ENCODE measurements at regions not wholly inside any gene's neighbourhood (a gene's known extent, or its start where the extent isn't known, plus 50 kb on each side); places are given as distances from the start of the nearest gene placed in this dataset.
"Not testable (repeated sequence)": the region's sequence is repeated elsewhere in the genome, so short reads cannot be mapped to it uniquely, and the experiment has no call there.

DNA sequence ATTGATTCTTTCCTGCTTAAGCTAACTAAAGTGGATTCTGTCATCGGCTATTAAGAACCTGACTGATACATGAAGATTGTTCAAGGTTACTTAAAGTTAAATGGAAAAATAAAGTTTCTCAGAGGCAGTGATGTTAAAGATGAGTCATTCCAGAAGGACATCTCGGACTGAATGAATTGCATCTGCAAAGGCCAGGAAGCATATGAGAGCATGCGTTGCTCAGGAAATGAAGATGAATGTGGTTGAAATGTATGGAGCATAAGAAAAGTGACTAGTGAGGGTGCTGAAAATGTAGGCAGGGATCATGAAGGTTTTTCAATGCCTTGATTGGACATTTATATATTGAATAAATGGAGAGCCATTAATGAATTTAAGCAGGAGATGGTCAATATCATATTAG lies 133.9 kb upstream of the GHITM start:
- DNase-seq, result no peak

DNA sequence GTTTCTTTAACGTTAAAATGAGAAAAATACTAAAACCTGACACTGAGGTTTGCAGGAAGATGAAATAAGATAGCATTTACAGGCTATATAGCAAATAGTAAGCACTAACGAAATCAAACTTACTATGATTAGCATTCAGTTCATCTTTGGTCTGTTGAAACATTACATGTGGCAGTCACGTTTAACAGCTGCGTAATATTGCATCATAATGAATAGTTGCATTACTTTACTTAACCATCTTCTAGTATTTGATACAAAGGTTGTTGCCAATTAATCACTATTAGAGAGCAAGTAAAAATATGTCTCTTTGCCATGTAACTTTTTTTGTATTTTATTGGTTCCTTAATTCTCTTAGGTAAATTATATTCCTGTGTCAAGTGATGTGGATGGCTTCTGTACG lies 131.8 kb upstream of the GHITM start:
- no peak for DNase-seq

DNA sequence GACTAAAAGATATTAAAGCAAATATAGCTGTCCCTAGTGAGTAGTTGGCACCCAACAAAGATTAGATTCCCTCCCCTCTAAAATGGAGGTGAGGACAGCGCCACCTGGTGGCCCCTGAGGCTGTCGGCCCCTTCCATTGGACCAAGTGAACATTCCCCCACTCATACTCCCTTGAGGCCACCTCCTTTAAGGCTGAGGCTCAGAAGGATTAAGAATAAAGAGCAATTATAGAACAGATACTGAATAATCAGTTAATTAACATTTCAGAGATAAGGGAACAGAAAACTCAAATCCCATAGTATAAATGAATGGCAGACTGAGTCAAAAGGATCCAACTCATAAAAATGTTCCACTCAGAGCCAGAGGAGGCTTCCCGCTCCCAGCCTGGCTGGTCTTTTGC lies 130.4 kb upstream of the GHITM start:
- no peak for DNase-seq

DNA sequence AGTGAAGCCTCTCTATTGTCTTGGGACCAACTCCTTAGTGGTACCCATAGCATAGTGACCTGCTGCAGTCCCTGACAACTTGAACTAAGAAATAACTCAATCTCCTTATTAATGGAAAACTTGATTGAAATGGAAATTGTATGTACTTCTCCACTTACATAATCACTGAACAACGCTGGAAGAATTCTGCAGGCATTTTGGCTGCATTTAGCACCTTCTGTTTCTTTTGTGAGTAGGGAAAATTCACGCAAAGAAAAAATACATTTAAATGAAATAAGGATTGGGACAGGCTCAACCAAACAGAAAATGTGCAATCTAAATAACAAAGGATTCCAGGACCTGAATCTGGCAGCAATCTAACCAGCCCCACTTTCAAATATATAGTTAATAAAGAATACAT lies 126.9 kb upstream of the GHITM start:
- no peak for DNase-seq

DNA sequence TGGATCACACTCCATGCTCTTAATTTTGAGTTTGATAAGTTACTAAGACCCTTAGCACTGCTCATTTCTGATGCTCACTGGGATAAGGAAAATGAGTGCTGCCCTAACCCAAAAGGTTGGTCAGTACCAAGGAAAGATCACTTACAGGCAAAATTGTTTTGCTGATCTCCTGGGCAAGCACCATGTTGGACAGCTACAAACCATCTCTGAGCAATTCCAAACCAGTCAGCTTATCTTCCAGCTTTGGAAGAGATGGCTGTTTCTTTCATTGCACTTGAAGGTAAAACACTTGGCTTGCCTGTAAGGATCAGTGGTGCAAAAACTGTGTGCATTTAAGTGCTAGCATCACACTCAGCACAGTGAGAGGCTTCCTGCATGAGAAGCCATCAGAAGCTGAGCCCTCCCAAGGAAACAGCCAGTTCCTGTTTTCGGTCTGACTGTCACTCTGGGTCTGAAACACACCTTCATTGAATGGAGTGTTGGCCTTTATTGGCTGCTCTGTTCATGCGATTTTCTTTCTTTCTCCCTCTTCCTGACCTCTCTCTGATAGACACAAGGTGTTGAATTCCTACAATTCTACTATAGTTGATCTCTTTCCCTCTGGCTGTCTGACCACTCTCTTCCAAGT lies 126.4 kb upstream of the GHITM start:
- DNase-seq, result no peak

DNA sequence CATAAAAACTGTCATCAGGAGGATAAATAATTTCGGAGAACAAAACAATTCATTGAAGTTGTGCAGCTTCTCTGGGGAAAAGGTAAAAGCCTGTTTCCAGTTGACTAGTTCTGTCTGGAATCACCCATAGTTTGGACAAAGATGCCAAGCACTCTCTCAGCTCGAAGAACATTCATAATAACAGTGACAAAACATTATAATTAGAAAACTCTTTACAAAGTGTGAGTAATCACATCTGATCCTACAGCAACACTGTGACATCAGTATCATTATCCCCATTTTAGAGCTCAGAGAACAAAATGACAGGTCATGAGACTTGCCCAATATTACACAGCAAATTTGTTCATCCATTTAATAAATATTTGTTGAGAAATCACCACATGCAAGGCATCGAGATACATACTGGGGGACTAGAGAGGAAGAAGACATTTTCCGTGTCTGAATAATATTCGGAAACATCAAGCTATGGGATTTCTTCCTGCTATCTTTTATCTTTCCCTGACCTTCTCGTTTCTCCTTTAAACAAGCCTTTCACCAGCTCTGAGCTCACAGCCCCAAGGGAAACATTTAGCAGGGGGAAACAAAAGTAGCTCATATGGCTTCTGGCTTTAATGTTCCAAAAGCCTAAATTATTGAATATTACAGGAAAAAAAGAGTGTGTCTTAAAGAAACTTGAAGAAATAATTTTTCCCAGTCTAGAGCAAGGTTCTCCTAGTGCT lies 123.3 kb upstream of the GHITM start:
- DNase-seq, result no peak

DNA sequence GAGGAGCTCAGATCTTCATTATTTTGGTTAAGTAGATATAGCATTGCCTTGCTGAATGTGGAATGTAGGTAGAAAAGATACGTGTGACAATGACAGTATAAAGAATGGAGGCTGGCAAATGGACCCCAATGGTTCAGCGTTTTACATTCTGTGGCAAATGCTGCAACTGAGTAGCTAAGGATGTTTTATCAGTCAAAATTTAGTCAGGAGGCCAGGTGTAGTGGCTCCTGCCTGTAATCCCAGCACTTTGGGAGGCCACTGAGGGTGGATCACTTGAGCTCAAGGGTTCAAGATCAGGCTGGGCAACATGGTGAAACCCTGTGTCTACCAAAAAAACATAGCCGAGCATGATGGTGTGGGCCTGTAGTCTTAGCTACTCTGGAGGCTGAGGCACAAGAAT lies 120.5 kb upstream of the GHITM start:
- no peak for DNase-seq

DNA sequence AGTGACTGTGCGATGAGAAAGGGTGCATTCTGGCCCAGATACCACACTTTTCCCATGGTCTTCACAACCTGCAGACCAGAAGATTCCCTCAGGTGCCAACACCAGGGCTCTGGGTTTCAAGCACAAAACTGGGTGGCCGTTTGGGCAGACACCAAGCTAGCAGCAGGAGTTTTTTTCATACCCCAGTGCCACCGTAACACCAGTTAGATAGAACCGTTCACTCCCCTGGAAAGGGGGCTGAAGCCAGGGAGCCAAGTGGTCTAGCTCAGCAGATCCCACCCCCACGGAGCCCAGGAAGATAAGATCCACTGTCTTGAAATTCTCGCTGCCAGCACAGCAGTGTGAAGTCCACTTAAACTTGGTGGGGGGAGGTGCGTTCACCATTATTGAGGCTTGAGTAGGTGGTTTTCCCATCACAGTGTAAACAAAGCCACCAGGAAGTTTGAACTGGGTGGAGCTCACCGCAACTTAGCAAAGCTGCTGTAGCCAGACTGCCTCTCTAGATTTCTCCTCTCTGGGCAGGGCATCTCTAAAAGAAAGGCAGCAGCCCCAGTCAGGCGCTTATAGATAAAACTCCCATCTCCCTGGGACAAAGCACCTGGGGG lies 119.4 kb upstream of the GHITM start:
- not testable (repeated sequence) for DNase-seq

DNA sequence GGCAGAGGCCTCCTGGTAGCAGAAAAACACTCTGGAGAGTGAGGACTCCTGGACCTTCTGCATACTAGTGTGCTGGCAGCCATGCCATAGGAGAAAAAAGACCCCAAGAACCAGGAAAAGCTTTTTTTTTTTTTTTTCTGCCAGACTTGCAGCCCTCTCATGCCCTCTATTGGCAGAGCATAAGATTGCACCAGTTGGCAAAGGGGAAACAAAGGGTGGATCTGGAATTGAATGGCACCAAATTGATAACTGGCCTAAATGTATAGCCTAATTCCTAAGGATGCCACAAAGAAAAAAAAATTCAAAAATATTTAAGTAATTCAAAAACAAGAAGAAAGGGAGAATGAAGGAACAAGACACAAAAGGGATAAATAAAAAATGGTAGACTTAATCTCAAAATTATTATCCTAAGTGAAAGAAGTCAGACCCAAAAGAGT lies 112.5 kb upstream of the GHITM start:
- no peak for DNase-seq

DNA sequence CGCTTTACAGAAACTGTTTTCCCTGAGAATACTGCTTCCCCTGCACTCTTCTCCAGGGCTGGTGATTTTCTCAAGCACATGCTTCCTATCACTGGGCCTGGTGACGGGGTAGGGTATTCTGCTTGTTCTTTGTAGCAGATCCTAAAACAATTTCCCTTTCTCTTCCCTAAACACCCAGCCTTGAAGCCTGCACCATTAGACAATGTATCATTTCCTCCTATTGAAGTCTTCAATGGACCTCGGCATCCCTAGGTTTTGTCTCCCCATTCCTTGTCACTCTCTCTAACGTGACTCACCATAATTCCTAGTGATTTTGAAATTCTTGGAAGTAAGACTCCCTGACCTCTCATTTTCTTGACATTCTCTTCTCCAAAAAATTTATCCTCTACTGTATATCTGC lies 109.5 kb upstream of the GHITM start:
- DNase-seq, result no peak

DNA sequence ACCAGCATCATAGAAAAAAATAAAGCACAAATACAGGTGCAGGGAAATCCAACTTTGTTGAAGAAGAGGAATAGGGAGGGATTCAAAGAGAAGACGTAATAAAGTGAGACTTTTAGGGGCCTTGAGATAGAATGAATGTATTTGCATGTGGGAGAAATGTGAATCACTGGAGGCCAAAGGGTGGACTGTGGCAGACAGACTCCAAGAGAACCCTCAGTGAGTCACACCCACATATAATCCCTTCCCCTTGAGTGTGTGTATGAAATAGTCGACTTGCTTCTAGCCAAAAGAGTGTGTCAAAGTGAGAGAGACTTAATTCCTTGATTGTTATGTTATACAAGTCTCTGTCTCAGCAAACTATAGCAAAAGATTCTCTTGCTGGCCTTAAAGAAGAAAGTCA lies 101.3 kb upstream of the GHITM start:
- no peak for DNase-seq

DNA sequence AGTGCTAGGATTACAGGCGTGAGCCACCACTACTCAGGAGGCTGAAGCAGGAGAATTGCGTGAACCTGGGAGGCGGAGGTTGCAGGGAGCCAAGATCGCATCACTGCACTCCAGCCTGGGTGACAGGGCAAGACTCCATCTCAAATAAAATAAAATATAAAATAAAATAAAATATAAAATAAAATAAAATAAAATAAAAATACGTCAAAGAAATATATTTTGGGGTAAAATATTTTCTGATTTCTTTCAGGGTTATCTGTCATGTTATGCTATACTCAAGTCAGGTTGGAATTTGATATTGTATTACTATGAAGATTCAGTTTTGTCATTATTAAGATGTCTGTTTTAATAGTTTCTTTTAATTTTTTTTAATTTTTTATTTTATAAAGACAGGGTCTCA lies 99.4 kb upstream of the GHITM start:
- DNase-seq, result no peak

DNA sequence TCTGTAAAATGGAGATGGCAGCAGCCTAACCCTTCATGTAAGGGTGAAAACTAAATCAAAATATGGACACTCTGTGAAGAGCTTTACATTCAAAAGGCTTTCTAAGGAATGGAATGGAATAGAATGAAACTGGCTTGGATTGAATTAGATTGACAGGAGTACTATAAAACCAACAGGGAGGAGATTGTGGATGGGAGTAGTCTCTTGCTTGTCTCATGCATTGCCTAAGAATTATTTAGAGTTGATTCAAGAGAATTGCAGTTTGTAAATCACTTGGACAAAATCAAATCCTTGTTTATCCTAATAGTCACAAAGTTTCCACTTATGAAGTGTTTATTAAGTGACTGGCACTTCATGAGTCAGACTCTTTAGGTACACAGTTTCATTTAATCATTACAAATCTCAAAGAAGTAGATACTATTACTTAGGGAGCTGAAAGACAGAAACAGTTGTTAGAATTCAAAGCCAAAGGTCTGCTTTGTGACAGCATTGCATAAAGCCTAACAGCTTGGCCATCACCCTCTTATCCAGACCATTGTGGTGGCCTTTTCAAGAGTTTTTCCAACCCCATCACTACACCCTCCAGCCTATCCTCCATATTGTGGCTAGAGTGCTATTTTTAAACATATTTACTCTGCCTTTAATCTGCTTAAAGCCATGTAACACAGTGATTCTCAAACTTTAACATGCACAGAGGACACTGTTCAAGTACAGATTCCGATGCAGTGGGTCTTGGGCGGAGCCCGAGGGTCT lies 91.9 kb upstream of the GHITM start:
- no peak for DNase-seq

DNA sequence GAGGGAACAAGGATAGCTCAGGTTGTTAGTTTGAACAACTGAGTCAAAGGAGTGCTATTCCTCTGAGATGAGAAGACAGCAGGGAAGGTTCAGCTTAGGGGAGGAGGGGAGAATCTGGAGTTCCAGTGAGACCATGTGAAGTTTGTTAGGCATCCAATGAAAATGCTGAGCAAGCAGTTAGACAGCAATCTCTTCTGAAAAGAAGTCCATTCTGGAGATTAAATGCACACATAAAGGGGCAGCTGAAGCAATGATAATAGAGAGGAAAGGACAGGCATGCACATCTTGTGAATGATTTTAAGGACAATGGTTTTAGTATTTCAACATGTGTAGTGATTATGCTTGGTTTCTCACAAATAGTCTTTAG lies 89.7 kb upstream of the GHITM start:
- no peak for DNase-seq

DNA sequence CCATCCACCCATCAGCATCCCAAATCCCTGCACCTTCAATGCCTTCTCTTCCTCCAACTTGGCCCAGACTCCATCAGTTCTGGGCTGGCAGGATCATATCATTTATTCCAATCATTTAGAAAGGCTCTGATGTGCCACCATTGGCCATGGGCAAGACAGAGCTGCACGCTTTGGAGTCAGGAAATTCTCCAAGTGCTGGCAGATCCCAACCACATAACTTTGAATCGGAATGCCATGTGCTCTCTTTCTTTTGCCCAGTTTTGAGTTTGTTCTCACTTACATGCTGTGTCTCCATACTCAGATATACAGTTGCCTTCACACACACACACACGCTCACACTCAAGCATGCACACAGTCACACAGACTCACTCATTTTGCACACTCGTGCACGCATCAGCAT lies 85.7 kb upstream of the GHITM start:
- DNase-seq, result no peak

DNA sequence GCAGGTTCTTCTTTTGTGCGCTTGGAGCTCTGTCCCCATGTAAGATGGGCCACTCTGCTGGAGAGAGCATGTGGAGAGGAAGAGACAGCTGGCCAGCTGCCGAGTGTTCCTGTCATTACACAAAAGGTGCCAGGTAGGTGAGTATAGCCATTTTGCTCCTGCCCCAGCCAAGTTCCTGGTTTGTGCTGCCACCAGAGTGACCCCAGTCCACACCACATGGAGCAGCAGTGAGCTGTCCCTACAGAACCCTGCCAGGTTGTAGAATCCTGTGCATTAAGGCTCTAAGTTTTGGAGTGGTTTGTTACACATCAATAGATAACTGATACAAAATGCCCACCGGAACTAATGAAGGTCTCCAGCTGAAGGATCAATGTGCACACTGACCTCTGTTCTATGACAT lies 84.6 kb upstream of the GHITM start:
- no peak for DNase-seq

DNA sequence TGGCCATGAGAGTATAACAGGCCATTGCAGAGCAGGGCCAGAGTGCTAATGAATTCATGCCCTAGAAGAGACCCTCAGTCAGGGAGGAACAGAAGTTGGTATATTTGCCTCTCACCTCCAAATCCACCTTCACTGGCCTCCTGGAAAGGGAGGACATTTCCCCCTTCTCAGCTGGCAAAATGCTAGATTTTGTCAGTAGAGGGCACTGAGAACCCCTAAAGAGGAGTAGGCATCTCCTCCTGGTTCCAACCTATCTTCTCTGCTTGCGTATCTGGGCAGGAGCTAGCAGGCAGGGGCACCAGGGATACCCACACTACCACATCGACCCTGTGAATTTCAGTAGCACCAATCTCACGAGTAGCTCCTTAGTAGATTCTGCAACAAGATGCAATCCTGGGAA lies 79.8 kb upstream of the GHITM start:
- no peak for DNase-seq

DNA sequence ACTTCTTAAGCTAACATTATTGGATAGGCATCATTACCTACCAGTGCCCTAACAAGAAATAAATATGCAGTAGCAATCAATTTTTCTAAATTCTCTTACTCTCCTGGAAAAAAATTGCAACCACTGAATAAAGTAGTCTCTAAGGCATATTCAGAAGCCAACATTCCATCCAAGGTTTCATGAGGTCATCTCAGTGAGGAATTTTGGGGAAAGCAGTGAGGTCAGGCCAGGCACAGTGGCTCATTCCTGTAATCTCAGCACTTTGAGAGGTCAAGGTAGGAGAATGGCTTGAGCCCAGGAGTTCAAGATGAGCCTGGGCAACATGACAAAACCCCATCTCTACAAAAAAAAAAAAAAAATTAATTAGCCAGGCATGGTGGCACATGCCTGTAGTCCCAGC lies 75.9 kb upstream of the GHITM start:
- DNase-seq, result no peak

DNA sequence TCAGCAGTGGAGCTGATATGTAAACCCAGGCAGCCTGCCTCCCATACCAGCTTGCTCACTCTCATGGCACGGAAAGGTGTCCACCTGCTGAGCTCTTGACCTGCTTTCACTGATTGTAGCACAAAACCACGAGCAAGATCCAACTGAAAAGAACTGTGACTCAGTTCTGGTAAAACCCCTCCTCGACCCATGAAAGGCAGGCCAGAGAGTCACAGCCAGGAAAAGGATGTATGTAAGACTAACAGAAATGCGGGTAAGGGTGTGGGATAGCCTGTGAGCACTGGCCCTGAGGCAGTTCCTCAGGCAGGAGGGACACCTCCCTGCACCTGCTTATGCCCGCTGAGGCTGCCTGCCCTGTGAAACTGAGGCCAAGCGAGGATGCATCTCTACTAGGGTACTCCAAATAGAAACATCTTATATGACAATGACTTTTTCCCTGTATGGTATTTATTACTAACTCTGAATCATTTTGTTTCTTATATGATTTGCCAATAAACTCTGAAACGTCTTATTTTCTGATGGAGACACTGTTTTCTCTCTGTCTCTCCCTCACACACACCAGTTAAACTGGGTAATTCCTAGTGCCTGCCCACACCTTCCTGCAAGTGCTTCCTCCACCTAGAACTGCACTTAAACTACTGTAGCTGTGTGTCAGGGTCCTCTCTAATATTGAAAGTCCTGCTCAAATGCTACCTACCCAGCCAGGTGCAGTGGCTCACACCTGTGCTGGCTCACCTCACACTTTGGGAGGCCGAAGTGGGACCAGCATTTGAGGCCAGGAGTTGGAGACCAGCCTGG lies 73.3 kb upstream of the GHITM start:
- DNase-seq, result no peak

DNA sequence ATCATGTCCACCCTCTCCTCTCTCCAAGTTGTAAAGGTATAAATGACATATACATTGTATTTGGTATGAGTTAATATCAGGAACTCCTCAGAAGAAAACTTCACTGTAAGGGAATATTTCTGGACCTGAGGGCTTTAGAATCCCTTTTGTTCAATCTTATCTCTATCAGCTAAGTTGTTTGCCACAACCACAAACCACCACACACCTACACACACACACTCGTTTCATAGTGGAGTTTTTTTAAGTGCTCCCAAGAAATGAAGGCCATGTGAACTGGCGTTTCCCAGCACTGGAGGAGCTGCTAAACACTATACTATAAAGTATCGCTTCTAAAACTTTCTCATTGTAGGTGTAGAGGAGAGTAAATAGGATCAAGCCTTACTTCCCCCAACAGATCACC lies 64.8 kb upstream of the GHITM start:
- DNase-seq, result no peak

DNA sequence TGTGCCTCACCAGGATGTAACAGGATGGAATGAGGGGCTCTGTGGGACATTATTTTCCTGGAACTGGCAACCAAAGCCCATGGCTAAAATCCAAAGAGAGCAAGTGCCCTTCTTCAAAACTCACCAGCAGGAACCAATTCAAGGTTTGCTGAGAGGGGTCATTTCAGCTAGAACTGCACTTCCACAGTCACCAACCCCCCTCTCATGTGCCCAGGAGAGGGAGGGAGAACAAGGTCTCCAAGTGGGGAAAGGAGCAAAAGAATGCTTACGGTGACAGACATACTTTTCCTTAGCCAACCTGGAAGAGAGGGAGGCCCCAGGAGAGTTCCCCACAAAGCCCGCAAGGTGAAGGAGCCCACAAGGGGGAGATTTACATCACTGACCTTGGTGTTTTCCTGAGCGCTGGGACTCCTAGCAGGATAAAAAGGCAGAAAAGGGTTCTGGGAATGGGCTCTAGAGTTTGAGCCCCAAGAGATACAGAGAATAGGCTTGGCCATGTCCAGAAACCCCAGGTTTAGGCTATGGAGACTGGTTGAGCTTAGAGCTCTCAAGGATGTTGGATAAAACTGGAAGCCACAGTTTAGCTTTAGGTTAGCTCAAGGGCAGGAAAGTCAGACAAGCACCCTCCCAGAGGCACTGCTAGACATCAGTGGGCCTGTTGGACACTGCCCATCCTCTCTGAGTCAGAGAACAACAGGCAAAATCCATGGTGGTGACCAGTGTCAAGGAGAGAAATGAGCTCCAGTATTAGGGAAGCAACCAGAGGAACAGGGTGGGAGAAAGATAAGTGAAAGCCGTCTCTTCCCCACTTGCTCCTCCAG lies 63.9 kb upstream of the GHITM start:
- no peak for DNase-seq

DNA sequence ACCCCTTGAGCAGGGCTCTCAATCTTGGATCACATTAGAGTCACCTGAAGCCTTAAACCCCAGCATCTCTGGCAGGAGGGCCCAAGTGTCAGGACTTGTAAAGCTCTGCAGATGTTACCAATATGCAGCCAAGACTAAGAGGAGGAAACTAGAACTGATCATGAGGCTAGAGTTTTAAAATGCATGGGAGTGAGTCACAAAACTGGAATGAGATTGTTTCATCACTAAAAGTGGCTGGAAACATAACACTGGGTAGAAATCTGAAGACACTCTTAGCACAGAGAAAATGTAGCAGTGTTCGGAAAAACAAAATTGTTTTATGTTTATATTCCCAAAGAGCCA lies 63.3 kb upstream of the GHITM start:
- no peak for DNase-seq
